GM12878 (cell line): ENCODE measurements at regions not wholly inside any gene's neighbourhood (a gene's known extent, or its start where the extent isn't known, plus 50 kb on each side); places are given as distances from the start of the nearest gene placed in this dataset.

Experiments used
- ATAC-seq: fragments of 200-7000 bp; cut with Tn5 transposase; 3 replicates; pipeline ENCODE4 v1.9.1; 2020; ENCODE audit warnings: mild to moderate bottlenecking, moderate library complexity
- BruUV-seq: library from RNA; stranded (reverse); fragments of 400-500 nt; replicated peaks from 2 replicates; lab custom pipeline; 2021; lab: Mats Ljungman, UMichigan
- CTCF ChIA-PET: fragments of 300-600 bp; sonication (Branson Sonifier 250); formaldehyde crosslinking; extraction: SDS; loops from one replicate; lab custom pipeline; 2021; ENCODE audit warnings: inconsistent platforms; lab: Yijun Ruan, JAX
- POLR2A ChIA-PET: fragments of 350-600 bp; formaldehyde crosslinking; extraction: SDS; loops from one replicate; lab custom pipeline; 2021; ENCODE audit warnings: inconsistent platforms; lab: Charles Lee
- RAD21 ChIA-PET: fragments of 300-600 bp; sonication (Branson Sonifier 250); formaldehyde crosslinking; loops from one replicate; lab custom pipeline; 2023; ENCODE audit warnings: antibody characterized with exemption; ENCODE audit not compliant: unreplicated experiment; lab: Charles Lee
- SMC1A ChIA-PET: fragments of 300-600 bp; sonication (Branson Sonifier 250); formaldehyde crosslinking; loops from one replicate; lab custom pipeline; 2023; ENCODE audit not compliant: unreplicated experiment, uncharacterized antibody; lab: Charles Lee
- DNase-seq: peaks from one replicate; pipeline ENCODE4 v3.0.0-alpha.2; 2011; ENCODE audit warnings: low read depth, low spot score
- FAIRE-seq: peaks from 3 replicates; lab custom pipeline; 2011; peaks lifted over from hg19 to GRCh38; lab: Jason Lieb, UNC
- H2AFZ ChIP-seq: 2 replicates; pipeline ENCODE4 v1.6.0; 2011; ENCODE audit warnings: low read depth, low read length, control low read depth; ENCODE audit not compliant: control insufficient read depth
- H3K27ac ChIP-seq: 2 replicates; pipeline ENCODE4 v1.5.1; 2011; ENCODE audit warnings: control low read depth; ENCODE audit not compliant: control insufficient read depth, insufficient read depth
- H3K27me3 ChIP-seq, 2 experiments: replicated peaks in 1 of 2; 2 replicates each; pipeline versions ENCODE4 v1.6.0 to v1.6.1; 2011; ENCODE audit warnings: low read length in 1 of 2; ENCODE audit not compliant: control insufficient read depth in 2 of 2, insufficient read depth in 2 of 2
- H3K36me3 ChIP-seq, 2 experiments: 2 replicates each; pipeline ENCODE4 v1.5.1; 2011; ENCODE audit warnings: low read length in 1 of 2; ENCODE audit not compliant: control insufficient read depth in 2 of 2, insufficient read depth in 2 of 2
- H3K4me1 ChIP-seq: 2 replicates; pipeline ENCODE4 v1.6.1; 2011; ENCODE audit warnings: mild to moderate bottlenecking, low read length, moderate library complexity, mixed read lengths; ENCODE audit not compliant: control insufficient read depth, insufficient read depth
- H3K4me2 ChIP-seq: 2 replicates; pipeline ENCODE4 v1.6.0; 2011; ENCODE audit warnings: control low read depth; ENCODE audit not compliant: control insufficient read depth, insufficient read depth
- H3K4me3 ChIP-seq: fragments of 200-600 bp; sonication (generic); 2 replicates; pipeline ENCODE4 v1.5.1; 2016
- H3K79me2 ChIP-seq: 2 replicates; pipeline ENCODE4 v1.6.0; 2011; ENCODE audit warnings: low read length; ENCODE audit not compliant: control insufficient read depth, insufficient read depth
- H3K9ac ChIP-seq: 2 replicates; pipeline ENCODE4 v1.8.0; 2011; ENCODE audit warnings: low read length, control low read depth, mixed read lengths; ENCODE audit not compliant: control insufficient read depth, insufficient read depth
- H3K9me3 ChIP-seq: replicated peaks from 3 replicates; pipeline ENCODE4 v1.5.1; 2011; ENCODE audit warnings: mild to moderate bottlenecking, low read length; ENCODE audit not compliant: control insufficient read depth, insufficient read depth
- H4K20me1 ChIP-seq: 2 replicates; pipeline ENCODE4 v1.6.0; 2011; ENCODE audit not compliant: control insufficient read depth, insufficient read depth
- BHLHE40 ChIP-seq, 2 experiments: fragments of 450-650 bp in 1 of 2; IDR thresholded peaks; 2 replicates each; pipeline ENCODE4 v1.6.1; 2011 to 2017; ENCODE audit warnings: low read depth in 2 of 2, borderline replicate concordance in 1 of 2, improper control_type of control experiment in 1 of 2, low read length in 1 of 2, mild to moderate bottlenecking in 1 of 2
- CEBPB ChIP-seq, 2 experiments: fragments of 150-350 bp in 1 of 2; IDR thresholded peaks; 2 replicates each; pipeline ENCODE4 v1.6.1; 2012 to 2014; ENCODE audit warnings: low read depth in 2 of 2, low read length in 2 of 2, borderline replicate concordance in 1 of 2, inconsistent platforms in 1 of 2
- CREB1 ChIP-seq: IDR thresholded peaks from 2 replicates; pipeline ENCODE4 v1.6.1; 2012; ENCODE audit warnings: low read depth, mild to moderate bottlenecking, inconsistent platforms
- DPF2 ChIP-seq: fragments of 450-650 bp; IDR thresholded peaks from 2 replicates; pipeline ENCODE4 v1.6.1; 2017; ENCODE audit warnings: mild to moderate bottlenecking
- FOXK2 ChIP-seq: fragments of 450-650 bp; IDR thresholded peaks from 2 replicates; pipeline ENCODE4 v1.6.1; 2017; ENCODE audit warnings: mild to moderate bottlenecking, moderate library complexity
- IRF4 ChIP-seq: IDR thresholded peaks from 2 replicates; pipeline ENCODE4 v1.6.1; 2011; ENCODE audit warnings: low read depth, low read length
- NR2C2 ChIP-seq: IDR thresholded peaks from 2 replicates; pipeline ENCODE4 v1.6.1; 2011; ENCODE audit warnings: borderline replicate concordance, low read depth; ENCODE audit not compliant: control insufficient read depth, insufficient read length
- POLR2A ChIP-seq: IDR thresholded peaks from 2 replicates; pipeline ENCODE4 v1.6.1; 2011; ENCODE audit warnings: low read depth, mild to moderate bottlenecking, low read length
- SMAD5 ChIP-seq: IDR thresholded peaks from 2 replicates; pipeline ENCODE4 v1.6.1; 2016; ENCODE audit warnings: antibody characterized with exemption, low read depth
- SUPT20H ChIP-seq: IDR thresholded peaks from 2 replicates; pipeline ENCODE4 v1.6.1; 2011; ENCODE audit warnings: low read depth, mild to moderate bottlenecking, low read length, moderate library complexity, borderline replicate concordance; ENCODE audit not compliant: control insufficient read depth
- TCF12 ChIP-seq: IDR thresholded peaks from 2 replicates; pipeline ENCODE4 v1.6.1; 2011; ENCODE audit warnings: low read depth, mild to moderate bottlenecking, low read length
- YBX1 ChIP-seq: fragments of 450-650 bp; IDR thresholded peaks from 2 replicates; pipeline ENCODE4 v1.6.1; 2016; ENCODE audit warnings: antibody characterized with exemption
- ZNF207 ChIP-seq: fragments of 450-650 bp; IDR thresholded peaks from 2 replicates; pipeline ENCODE4 v1.6.1; 2014; ENCODE audit warnings: antibody characterized with exemption, mild to moderate bottlenecking, borderline replicate concordance
- ZSCAN29 ChIP-seq: fragments of 450-650 bp; IDR thresholded peaks from 2 replicates; pipeline ENCODE4 v1.6.1; 2017; ENCODE audit warnings: mild to moderate bottlenecking, moderate library complexity
- WGBS: methylation state at CpG from one replicate; pipeline ENCODE4 v1.1.6; 2016; ENCODE audit warnings: low lambda C conversion rate; ENCODE audit not compliant: insufficient replicate concordance, insufficient coverage; ENCODE audit errors: missing lambda C conversion rate; 5-methylcytosine and 5-hydroxymethylcytosine counted together
- in situ Hi-C: fragments of 300-500 bp; cut with MboI; formaldehyde crosslinking; loops from 9 replicates; pipeline ENCODE4 v1.14.3; 2018; ENCODE audit warnings: mixed read lengths
- intact Hi-C: fragments of 100-400 bp; cut with micrococcal nuclease; formaldehyde crosslinking; loops from one replicate; pipeline ENCODE4 v1.14.2; 2022; ENCODE audit not compliant: unreplicated experiment
- TF ChIP-seq, protein P1 (sequence below): IDR thresholded peaks from 2 replicates; pipeline ENCODE4 v1.6.1; 2012; ENCODE audit warnings: low read length, inconsistent platforms
- TF ChIP-seq, protein P2 (sequence below): fragments of 450-650 bp; formaldehyde crosslinking; IDR thresholded peaks from 2 replicates; pipeline ENCODE4 v1.4.0; 2022; ENCODE audit warnings: mild to moderate bottlenecking, moderate library complexity
- TF ChIP-seq, protein P3 (sequence below): fragments of 150-350 bp; IDR thresholded peaks from 2 replicates; pipeline ENCODE4 v1.6.1; 2014; ENCODE audit warnings: mild to moderate bottlenecking, low read depth, low read length
- TF ChIP-seq, protein P4 (sequence below): IDR thresholded peaks from 2 replicates; pipeline ENCODE4 v1.6.1; 2011; ENCODE audit warnings: borderline replicate concordance, low read depth, mild to moderate bottlenecking, moderate library complexity, low read length; ENCODE audit not compliant: insufficient read depth, poor library complexity, severe bottlenecking

DNA sequence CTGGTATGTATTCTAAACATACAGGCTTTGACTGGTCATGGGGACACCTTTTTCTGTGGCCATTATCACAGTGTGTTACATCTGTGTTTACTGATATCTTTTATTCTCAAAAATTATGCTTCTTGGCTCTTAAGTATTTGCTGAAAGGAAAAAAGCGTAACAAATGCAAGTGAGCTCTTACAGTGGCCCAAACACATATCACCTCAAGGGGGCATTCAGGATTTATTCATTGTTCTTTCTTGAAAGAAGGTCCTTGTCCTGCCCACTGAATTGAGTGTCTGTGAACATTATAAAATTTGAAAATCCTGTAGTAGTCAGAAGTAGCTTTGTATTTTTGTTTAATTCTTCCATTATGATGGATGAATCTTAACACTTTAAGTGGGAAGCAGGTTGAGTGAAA lies 454.5 kb downstream of the XIRP2 start:
- ChIA-PET POLR2A (no interaction called here), SMC1A (no interaction called here), CTCF (interaction anchor here (1.2 kb wide), 2 partner anchors 776 to 777 kb away, joined by 3 read pairs; no protein-coding TSS in a partner anchor), RAD21 (no interaction called here)
- no peak overlapping the region for H3K27ac ChIP-seq
- BruUV-seq, result no TSS peak
- H3K4me1 ChIP-seq, result no peaks in the 10 kb centered on the region
- no peak overlapping the region for H2AFZ ChIP-seq
- H4K20me1 ChIP-seq, result no peaks in the 10 kb centered on the region
- ATAC-seq (no peak), FAIRE-seq (no peak), DNase-seq (no peak)
- no peak overlapping the region for H3K9ac ChIP-seq
- H3K27me3 ChIP-seq, result no peaks in the 10 kb centered on the region
- H3K4me3 ChIP-seq, result no peak overlapping the region
- no peaks in the 10 kb centered on the region for H3K79me2 ChIP-seq
- WGBS, result 5% methylated on average over 1 of the region's 1 CpG
- H3K4me2 ChIP-seq, result no peak overlapping the region
- in situ Hi-C loops (no loop called here), intact Hi-C loops (no loop called here)
- TF ChIP-seq, protein P1, sequence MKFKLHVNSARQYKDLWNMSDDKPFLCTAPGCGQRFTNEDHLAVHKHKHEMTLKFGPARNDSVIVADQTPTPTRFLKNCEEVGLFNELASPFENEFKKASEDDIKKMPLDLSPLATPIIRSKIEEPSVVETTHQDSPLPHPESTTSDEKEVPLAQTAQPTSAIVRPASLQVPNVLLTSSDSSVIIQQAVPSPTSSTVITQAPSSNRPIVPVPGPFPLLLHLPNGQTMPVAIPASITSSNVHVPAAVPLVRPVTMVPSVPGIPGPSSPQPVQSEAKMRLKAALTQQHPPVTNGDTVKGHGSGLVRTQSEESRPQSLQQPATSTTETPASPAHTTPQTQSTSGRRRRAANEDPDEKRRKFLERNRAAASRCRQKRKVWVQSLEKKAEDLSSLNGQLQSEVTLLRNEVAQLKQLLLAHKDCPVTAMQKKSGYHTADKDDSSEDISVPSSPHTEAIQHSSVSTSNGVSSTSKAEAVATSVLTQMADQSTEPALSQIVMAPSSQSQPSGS, result no peak
- no peak for TF ChIP-seq FOXK2
- TF ChIP-seq IRF4, result no peak
- TF ChIP-seq ZSCAN29, result no peak
- no peak for TF ChIP-seq DPF2
- TF ChIP-seq YBX1, result no peak
- TF ChIP-seq CEBPB (IDR thresholded peaks at IDR 0.05; ENCODE audit: borderline replicate concordance in 1 of 2, low read depth in 2 of 2, low read length in 2 of 2), result no peak
- TF ChIP-seq NR2C2, result no peak
- TF ChIP-seq, protein P2, sequence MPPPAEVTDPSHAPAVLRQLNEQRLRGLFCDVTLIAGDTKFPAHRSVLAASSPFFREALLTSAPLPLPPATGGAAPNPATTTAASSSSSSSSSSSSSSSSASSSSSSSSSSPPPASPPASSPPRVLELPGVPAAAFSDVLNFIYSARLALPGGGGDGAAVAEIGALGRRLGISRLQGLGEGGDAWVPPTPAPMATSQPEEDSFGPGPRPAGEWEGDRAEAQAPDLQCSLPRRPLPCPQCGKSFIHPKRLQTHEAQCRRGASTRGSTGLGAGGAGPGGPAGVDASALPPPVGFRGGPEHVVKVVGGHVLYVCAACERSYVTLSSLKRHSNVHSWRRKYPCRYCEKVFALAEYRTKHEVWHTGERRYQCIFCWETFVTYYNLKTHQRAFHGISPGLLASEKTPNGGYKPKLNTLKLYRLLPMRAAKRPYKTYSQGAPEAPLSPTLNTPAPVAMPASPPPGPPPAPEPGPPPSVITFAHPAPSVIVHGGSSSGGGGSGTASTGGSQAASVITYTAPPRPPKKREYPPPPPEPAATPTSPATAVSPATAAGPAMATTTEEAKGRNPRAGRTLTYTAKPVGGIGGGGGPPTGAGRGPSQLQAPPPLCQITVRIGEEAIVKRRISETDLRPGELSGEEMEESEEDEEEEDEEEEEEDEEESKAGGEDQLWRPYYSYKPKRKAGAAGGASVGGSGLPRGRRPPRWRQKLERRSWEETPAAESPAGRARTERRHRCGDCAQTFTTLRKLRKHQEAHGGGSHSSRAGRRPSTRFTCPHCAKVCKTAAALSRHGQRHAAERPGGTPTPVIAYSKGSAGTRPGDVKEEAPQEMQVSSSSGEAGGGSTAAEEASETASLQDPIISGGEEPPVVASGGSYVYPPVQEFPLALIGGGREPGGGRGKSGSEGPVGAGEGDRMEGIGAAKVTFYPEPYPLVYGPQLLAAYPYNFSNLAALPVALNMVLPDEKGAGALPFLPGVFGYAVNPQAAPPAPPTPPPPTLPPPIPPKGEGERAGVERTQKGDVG (CRISPR knock-in tag), result no peak
- no peak for TF ChIP-seq BHLHE40 (IDR thresholded peaks at IDR 0.05; ENCODE audit: borderline replicate concordance in 1 of 2, low read depth in 2 of 2, low read length in 1 of 2)
- TF ChIP-seq ZNF207, result no peak
- TF ChIP-seq SUPT20H, result no peak
- TF ChIP-seq, protein P3, sequence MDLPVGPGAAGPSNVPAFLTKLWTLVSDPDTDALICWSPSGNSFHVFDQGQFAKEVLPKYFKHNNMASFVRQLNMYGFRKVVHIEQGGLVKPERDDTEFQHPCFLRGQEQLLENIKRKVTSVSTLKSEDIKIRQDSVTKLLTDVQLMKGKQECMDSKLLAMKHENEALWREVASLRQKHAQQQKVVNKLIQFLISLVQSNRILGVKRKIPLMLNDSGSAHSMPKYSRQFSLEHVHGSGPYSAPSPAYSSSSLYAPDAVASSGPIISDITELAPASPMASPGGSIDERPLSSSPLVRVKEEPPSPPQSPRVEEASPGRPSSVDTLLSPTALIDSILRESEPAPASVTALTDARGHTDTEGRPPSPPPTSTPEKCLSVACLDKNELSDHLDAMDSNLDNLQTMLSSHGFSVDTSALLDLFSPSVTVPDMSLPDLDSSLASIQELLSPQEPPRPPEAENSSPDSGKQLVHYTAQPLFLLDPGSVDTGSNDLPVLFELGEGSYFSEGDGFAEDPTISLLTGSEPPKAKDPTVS, result no peak
- no peak for TF ChIP-seq SMAD5
- no peak for TF ChIP-seq POLR2A
- TF ChIP-seq, protein P4, sequence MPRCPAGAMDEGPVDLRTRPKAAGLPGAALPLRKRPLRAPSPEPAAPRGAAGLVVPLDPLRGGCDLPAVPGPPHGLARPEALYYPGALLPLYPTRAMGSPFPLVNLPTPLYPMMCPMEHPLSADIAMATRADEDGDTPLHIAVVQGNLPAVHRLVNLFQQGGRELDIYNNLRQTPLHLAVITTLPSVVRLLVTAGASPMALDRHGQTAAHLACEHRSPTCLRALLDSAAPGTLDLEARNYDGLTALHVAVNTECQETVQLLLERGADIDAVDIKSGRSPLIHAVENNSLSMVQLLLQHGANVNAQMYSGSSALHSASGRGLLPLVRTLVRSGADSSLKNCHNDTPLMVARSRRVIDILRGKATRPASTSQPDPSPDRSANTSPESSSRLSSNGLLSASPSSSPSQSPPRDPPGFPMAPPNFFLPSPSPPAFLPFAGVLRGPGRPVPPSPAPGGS, result no peak
- TF ChIP-seq TCF12, result no peak
- no peak for TF ChIP-seq CREB1
- no peaks in the 10 kb centered on the region for H3K36me3 ChIP-seq
- no peaks in the 10 kb centered on the region for H3K9me3 ChIP-seq
